Muscle layer of duodenum (tissue), 2 donors: ENCODE measurements at regions not wholly inside any gene's neighbourhood (a gene's known extent, or its start where the extent isn't known, plus 50 kb on each side); places are given as distances from the start of the nearest gene placed in this dataset.
"Not testable (repeated sequence)": the region's sequence is repeated elsewhere in the genome, so short reads cannot be mapped to it uniquely, and the experiment has no call there.

Experiments used
- H3K27ac ChIP-seq: one replicate; pipeline ENCODE4 v1.7.0; 2013; ENCODE audit warnings: mild to moderate bottlenecking, low read length
- H3K27me3 ChIP-seq: one replicate; pipeline ENCODE4 v1.7.0; 2013; ENCODE audit warnings: low read depth, mild to moderate bottlenecking, control low read depth, low read length
- H3K36me3 ChIP-seq, 2 donors: one replicate each; pipeline ENCODE4 v1.7.0; 2013; ENCODE audit warnings: low read length in 2 of 2, control low read depth in 1 of 2, mild to moderate bottlenecking in 1 of 2; ENCODE audit not compliant: insufficient read depth in 2 of 2, control insufficient read depth in 1 of 2
- H3K4me1 ChIP-seq, 2 donors: one replicate each; pipeline ENCODE4 v1.7.0; 2013; ENCODE audit warnings: low read length in 2 of 2, mild to moderate bottlenecking in 2 of 2, control low read depth in 1 of 2, moderate library complexity in 1 of 2; ENCODE audit not compliant: insufficient read depth in 2 of 2, control insufficient read depth in 1 of 2
- H3K4me3 ChIP-seq, 2 donors: one replicate each; pipeline ENCODE4 v1.7.0; 2013; ENCODE audit warnings: low read length in 2 of 2, low read depth in 1 of 2, mild to moderate bottlenecking in 1 of 2
- H3K9me3 ChIP-seq, 2 donors: one replicate each; pipeline ENCODE4 v1.7.0; 2013; ENCODE audit warnings: low read length in 2 of 2, control low read depth in 1 of 2, mild to moderate bottlenecking in 1 of 2; ENCODE audit not compliant: control insufficient read depth in 1 of 2
- donor health status: healthy.

DNA sequence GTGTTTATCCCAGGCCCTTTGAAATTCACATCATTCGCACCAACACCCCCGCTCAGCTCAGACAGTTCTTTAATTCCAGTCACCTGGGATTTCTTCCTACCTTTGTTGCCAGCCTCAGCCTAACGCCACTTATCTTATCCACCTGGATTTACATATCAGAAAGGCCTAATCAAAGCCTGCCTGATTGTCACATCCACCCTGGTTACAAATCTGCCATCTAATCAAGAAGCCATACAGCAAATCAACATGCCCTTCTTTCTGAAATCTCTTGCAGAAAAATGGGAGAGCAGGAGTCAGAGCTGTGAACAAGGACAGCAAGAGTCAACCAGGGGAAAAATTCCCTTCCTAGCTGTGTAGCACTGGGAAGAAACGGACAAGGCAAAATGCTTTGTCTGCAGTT is 173.2 kb upstream of the DAB1 start:
- Histone ChIP-seq H3K9me3 (no peaks in the 10 kb centered on the region), H3K4me1 (peaks cover 0 to 17% of the 10 kb centered on the region in 2 donors), H3K27me3 (no peaks in the 10 kb centered on the region), H3K36me3 (no peaks in the 10 kb centered on the region), H3K27ac (no peak overlapping the region), H3K4me3 (no peak overlapping the region)

DNA sequence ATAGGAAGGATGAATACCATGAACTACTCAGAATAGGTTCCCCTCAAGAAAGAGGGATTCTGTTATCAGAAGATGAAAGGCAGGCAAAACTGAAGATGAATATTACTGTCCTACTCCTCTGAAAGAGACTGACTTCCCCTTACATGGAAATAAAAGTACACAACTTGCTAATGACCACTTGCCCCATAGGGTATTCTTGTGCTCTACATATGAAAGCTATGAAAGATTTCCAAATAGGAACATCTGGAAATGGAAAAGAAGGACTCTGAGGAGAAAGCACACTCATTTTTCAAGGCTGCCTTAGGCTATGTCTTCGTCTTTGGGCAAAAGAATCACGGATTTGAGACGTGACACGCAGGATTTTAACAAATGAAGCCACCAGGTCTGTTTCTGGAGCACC is 170.1 kb upstream of the DAB1 start:
- H3K4me3 ChIP-seq, result no peak overlapping the region
- H3K4me1 ChIP-seq, result peaks cover 0 to 6% of the 10 kb centered on the region in 2 donors
- no peaks in the 10 kb centered on the region for H3K9me3 ChIP-seq
- no peaks in the 10 kb centered on the region for H3K27me3 ChIP-seq
- no peaks in the 10 kb centered on the region for H3K36me3 ChIP-seq
- H3K27ac ChIP-seq, result no peak overlapping the region

DNA sequence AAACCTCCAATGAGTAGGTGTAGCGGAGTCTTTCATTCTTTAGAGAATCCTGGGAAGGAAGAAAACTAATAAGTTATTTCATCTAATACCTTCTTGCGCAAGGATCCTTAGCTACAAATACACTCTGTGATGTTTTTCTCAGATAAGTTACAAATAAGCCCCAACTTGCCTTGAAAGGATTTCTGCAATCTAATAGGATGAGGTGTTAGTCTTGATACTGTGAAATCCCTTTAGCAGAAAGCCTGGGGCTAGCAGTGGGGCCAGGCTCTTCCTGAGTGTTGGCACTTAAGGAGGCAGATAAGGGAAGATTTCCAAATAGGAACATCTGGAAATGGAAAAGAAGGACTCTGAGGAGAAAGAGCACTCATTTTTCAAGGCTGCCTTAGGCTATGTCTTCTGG is 168.0 kb upstream of the DAB1 start:
- H3K27ac ChIP-seq, result no peak overlapping the region

DNA sequence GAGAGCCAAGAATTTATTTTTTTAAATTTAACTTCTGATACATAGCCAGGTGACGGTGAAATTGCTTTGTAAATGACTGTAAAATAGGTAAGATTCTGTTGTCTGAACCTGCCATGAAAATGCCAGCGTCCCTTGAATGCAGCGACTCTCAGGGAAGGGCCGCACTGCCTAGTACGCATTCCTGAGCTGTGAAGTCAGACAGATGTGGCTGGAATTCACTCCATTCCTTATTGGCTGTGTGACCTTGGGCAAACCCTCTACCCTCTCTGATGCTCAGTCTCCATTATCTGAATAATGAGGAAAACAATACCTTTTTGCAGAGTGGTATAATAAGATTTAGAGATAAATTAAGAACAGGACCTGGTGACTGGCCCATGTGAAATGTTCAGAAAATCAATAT is 167.1 kb upstream of the DAB1 start:
- Histone ChIP-seq H3K27ac (no peak overlapping the region), H3K27me3 (no peaks in the 10 kb centered on the region), H3K4me3 (no peak overlapping the region), H3K9me3 (no peaks in the 10 kb centered on the region), H3K36me3 (no peaks in the 10 kb centered on the region), H3K4me1 (no peaks in the 10 kb centered on the region)

More for the DNA sequence above, 168.0 kb upstream of the DAB1 start:
- H3K4me1 ChIP-seq, result no peaks in the 10 kb centered on the region
- H3K27me3 ChIP-seq, result no peaks in the 10 kb centered on the region
- H3K9me3 ChIP-seq, result no peaks in the 10 kb centered on the region
- H3K4me3 ChIP-seq, result no peak overlapping the region
- no peaks in the 10 kb centered on the region for H3K36me3 ChIP-seq

DNA sequence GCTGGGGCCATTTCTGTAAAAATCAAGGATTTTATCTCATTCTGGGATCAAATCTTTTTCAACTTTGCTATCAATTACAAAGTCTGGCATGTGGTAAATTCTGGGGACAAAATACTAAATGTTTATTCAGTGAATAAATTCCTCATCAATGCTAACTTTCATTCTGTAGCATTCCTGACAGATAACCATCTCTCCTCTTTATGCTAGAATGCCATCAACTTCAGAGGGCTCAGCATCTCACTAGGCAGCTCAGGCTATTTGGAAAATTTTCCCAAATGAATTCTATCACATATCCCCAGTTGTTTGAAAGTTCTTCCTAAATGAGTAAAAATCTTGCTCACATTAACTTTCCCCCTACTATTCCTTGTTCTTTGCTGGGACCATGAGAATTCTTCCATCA is 163.0 kb upstream of the DAB1 start:
- no peak overlapping the region for H3K27ac ChIP-seq
- H3K9me3 ChIP-seq, result no peaks in the 10 kb centered on the region
- no peaks in the 10 kb centered on the region for H3K36me3 ChIP-seq
- H3K4me3 ChIP-seq, result no peak overlapping the region
- H3K27me3 ChIP-seq, result no peaks in the 10 kb centered on the region
- H3K4me1 ChIP-seq, result no peaks in the 10 kb centered on the region

DNA sequence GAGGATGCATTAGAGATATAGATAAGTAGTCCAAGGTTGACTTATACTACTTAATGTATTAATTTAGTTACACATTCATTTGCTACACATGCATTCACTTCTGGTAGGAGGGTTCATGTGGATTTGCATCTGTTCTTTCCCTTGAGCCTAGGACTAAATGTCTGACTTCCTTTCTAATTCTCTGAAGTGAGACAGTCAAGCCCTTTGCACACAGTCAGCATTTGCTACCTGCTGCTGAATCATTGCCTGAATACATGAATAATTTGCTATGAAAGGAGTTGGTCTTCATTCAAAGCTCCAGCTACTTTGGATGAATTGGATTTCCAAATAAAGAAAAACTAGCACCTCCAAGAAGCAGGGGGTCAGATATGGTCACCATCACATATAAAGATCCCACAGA is 154.8 kb upstream of the DAB1 start:
- Histone ChIP-seq H3K27ac (no peak overlapping the region), H3K27me3 (no peaks in the 10 kb centered on the region), H3K4me1 (peaks cover 0 to 5% of the 10 kb centered on the region in 2 donors), H3K36me3 (no peaks in the 10 kb centered on the region), H3K4me3 (no peak overlapping the region), H3K9me3 (no peaks in the 10 kb centered on the region)

DNA sequence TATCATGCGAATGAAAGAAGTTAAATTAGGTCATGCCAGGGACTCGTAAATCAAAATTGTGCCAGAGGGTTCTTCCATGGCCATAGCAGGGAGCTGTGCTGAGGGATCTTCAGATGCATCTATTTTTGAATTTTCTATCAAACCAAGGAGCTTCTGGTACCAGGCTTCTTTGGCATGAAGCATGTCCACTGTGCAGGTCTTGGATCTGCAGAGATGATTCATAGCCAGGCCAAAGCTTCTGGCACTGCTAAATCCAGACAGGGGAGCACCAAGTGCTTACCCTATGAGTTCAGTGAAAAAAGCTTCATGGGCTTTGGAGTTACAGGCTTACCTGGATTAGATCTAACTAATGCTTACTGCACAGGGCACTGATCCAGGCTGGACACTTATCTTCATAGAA is 154.2 kb upstream of the DAB1 start:
- no peak overlapping the region for H3K27ac ChIP-seq

DNA sequence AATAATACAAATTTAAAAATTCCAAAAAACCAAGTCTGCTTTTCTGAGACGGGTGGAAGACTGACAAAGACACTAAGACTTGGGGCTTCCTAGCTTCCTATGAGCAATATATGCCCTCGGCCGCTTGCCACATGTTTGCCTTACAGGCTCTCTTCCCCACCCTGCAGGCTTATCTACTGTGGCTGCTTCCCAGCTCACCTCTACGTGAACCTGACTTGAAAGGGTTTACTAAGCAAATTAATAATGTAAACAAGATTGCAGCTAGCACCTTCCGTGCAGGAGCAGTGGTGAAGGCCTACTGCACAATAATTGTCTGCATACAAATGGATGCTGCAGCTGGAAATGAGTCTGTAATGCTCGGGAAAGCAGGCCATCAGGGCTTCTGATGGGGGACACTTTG is 152.9 kb upstream of the DAB1 start:
- H3K27ac ChIP-seq, result no peak overlapping the region
- H3K27me3 ChIP-seq, result no peaks in the 10 kb centered on the region
- no peaks in the 10 kb centered on the region for H3K9me3 ChIP-seq
- H3K4me3 ChIP-seq, result no peak overlapping the region
- H3K4me1 ChIP-seq, result peaks cover 0 to 5% of the 10 kb centered on the region in 2 donors
- H3K36me3 ChIP-seq, result no peaks in the 10 kb centered on the region

More for the DNA sequence above, 154.2 kb upstream of the DAB1 start:
- H3K4me3 ChIP-seq, result no peak overlapping the region
- no peaks in the 10 kb centered on the region for H3K9me3 ChIP-seq
- H3K36me3 ChIP-seq, result no peaks in the 10 kb centered on the region
- no peaks in the 10 kb centered on the region for H3K27me3 ChIP-seq
- peaks cover 0 to 5% of the 10 kb centered on the region in 2 donors for H3K4me1 ChIP-seq

DNA sequence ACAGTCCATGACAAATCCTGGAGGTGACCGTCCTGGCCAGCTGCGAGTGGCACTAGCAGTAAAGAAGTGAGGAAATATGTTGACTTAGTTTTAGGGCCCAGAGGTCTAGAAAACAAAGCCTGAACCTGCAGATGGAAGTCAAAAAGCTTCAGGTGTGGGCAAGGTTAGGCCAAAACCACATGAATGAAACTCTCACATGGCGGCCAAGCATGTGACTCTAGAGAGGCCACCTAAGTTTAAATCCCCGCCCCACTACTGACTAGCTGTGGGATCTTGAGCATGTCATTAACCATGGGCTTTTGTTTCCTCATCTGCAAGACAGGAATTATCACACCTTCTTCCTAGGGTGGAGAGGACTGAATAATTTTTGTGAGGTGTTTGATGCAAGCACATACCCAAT is 148.2 kb upstream of the DAB1 start:
- Histone ChIP-seq H3K27ac (no peak overlapping the region), H3K4me1 (peaks cover 0 to 5% of the 10 kb centered on the region in 2 donors), H3K36me3 (no peaks in the 10 kb centered on the region), H3K27me3 (no peaks in the 10 kb centered on the region), H3K4me3 (no peak overlapping the region), H3K9me3 (no peaks in the 10 kb centered on the region)

DNA sequence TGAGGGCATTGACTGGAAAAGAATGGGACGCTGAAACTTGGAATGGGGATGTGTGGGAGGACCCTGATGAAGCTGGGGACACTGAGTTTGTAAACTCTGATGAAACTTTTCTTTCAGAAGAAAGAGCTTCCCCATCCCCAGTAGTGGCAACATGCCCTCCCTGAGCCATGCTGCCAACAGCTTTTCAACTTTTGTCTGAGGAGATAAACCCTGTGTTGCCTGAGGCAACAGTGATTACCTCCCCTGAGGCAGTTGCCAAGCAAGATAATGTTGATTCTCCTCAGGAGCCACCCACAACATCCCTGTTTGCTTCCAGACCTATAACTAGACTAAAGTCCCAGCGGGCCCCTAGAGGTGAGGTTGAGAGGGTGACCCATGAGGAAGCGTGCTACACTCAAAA is 134.2 kb upstream of the DAB1 start:
- not testable (repeated sequence) for H3K4me1 ChIP-seq

DNA sequence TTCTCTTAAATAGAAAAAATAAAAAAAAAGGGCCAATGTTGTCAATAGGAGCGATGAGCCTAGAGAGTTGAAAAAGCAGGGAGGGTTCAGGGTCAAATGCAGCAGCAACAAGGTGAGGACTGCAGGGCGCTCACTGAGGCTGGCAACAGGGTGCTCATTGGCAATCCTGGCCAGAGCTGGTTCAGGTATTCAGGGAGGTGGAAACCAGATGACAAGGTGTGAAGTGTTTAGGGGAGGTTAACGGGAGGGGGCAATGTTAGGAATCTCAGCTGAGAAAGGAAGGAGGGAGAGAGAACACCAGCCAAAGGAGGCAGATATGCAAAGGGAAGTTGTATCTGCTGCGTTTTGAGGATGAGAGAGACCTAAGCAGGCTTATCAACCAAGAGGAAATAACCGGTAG is 129.8 kb upstream of the DAB1 start:
- Histone ChIP-seq H3K9me3 (no peaks in the 10 kb centered on the region), H3K27ac (no peak overlapping the region), H3K4me1 (no peaks in the 10 kb centered on the region), H3K27me3 (no peaks in the 10 kb centered on the region), H3K4me3 (no peak overlapping the region), H3K36me3 (no peaks in the 10 kb centered on the region)

More for the DNA sequence above, 134.2 kb upstream of the DAB1 start:
- H3K27ac ChIP-seq, H3K4me3 ChIP-seq, H3K27me3 ChIP-seq, H3K36me3 ChIP-seq, H3K9me3 ChIP-seq: not testable (repeated sequence)

DNA sequence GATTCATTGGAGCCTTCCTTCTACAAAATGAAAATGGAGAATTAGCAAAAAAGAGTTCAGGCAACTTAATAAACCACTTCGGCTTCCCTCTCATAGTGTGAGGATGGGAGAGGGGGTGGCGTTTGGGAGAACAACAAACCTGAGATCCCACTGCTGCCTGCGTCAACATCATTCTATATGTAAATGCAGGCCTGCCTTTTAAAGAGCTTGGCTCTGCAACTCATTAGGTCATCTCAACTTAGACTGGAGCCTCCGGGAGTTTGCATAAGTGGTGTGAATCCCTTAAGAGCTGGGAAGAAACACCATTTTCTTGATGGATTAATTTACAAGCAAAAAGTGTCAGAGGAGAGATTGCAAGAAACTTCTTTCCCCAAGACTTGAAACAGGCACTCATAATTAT is 127.6 kb upstream of the DAB1 start:
- Histone ChIP-seq H3K36me3 (no peaks in the 10 kb centered on the region), H3K4me1 (no peaks in the 10 kb centered on the region), H3K27ac (no peak overlapping the region), H3K4me3 (no peak overlapping the region), H3K27me3 (no peaks in the 10 kb centered on the region), H3K9me3 (no peaks in the 10 kb centered on the region)
